Activated T-cell treated with anti-CD3 and anti-CD28 coated beads for 48 hours (primary cell): ENCODE measurements at regions not wholly inside any gene's neighbourhood (a gene's known extent, or its start where the extent isn't known, plus 50 kb on each side); places are given as distances from the start of the nearest gene placed in this dataset.

ENCODE experiments used
- DNase-seq: peaks from one replicate; pipeline ENCODE4 v3.0.0-alpha.2; 2020; ENCODE audit warnings: low read depth

DNA sequence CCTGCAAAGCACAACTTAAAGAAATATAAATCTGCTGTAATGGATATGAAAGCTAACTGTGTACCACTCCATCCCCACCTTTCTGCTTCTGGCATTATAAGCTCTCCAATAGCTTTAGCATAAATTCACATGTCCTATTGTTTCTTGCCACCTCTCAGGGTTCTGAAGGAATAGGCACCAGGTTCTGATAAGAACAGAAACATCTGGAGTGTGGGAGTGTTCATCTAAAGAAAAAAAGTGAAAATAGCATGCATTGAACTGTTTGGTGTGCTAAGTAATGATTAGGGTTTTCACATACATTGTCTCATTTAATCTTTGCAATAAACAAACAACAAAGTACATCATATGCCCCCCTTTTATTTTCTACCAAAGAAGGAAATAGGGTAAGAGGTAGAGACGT, 72.3 kb downstream of the FAM76B start:
- no peak for DNase-seq

GRCh38 chr11:95716266-95716665, 73.3 kb downstream of the FAM76B start:
- DNase-seq: no peak

GRCh38 chr11:95715777-95716241, 73.8 kb downstream of the FAM76B start:
- DNase-seq: peak; percentile 30

DNA sequence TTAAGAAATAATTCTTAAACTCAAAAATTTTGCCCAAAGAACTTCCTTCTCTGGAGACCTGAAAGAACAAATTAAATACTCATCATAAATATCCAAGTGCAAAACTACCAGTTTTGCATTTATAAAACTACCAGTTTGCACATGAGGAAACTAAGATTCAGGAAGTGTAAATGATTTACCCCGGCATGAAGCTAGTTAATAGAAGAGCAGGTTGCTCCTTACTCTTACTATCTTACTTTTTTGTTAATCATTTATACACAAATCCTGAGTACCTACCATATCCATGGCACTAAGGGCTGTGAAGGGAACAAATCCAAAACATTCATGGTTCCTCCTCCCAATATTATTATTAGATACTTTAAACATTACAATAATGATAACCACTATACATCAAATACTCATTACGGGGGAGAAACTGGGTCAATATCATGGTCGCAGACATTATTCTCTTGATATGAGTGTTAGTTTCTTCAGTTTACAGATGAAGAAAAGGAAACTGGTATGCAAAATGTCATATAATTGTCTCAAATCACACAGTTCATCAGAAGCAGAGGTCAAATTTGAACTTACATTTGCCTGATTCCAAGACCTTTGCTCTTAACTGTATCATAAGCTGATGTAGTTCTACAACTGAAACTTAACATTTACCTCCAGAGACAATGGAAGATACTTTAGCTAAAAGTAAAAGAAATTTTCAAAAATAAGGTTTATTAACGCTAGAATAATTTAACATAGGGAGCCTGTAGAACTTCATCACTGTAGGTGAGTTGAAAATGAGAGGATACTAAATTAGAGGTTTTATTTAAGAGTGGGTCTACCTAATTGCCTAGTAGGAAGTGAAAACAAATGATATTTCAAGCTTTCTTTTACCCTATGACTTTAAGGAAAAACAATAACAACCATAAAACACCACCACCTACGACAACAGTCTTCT, 74.5 kb downstream of the FAM76B start:
- DNase-seq: no peak

DNA sequence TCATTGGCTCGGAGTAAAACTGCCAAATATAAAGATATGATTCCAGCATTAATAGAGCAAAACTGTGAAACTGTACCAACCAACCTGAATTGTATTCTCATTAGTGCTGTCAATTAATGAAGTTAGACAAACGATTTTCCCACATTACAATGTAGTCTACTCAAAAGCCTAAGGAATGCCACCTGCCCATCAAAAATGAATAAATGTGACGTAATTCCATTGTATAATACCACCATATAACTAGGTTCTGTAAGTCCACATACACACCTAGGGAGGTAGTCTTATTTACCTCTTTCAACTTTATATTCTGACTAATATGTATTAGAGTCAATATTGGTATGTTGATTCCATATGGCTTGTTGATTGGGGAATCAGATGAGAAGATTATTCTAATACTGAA, 76.2 kb downstream of the FAM76B start:
- DNase-seq: no peak

DNA sequence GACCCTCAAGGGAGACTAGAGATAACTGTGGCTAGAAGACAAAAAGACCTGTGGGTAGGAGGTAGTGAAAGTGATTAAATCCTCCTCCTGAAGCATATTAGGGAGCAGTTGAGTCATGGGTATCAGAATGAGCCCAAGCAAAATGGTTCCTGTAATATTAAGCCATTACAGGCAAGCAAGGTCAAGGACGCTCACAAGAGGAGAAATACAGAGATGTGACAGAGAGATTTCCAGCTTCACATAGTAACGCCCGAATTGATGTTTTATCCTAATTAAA, 77.7 kb downstream of the FAM76B start:
- DNase-seq: no peak

DNA sequence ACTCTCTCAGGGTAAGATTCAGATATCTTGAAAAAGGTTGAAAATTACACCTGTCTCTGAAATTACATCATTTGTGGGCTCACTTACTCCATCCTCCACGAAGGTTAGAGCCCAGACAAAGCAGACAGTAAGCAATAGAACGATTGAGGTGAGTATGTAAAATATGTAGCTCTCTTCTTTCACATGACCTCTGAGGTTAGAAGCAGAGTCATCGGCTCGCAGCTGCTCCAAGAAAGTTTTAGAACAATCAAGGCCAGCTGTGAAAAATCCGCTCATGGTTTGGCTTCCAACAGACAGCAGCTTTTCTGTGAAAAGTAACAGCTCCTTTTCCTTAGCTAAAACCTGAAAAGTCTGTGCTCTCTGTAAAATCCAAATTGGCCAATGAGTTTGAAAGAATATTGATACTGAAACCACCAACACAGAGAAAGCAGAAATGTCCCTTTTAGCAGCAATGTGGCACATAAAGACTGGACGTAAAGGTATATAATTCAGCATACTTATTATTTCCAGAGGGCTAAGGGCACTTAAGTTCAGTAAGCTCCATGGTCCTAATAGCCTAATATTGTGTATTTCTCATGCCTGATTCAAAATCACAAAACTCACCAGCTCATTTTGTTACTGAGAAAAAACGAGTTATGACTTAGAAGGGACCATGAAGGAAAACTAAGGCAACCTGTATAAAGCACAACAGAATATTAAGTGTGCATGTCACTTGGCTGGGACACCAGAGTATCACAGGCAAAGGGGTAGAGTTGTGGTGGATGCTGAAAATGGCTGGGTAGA, 78.2 kb downstream of the FAM76B start:
- no peak for DNase-seq

DNA sequence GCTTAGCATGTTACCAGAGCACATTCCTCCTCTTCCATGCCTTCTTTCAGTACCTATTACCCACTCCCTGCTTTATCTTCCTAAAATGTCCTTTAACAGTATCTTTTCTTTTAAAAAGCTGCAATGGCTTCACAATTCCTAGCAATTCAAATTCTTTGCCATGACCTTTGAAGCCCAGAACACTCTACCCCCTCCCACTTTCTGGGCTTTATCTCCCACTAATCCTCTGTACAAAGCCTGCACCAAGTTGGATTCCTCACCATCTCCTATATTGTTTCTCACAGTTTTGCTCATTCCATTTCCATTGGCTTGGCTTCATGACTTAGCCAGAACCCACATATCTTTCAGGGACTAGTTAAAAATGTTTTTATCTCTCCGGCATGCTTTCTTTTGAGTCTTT, 80.9 kb downstream of the FAM76B start:
- DNase-seq: no peak

- no peak for DNase-seq
These were observed 82.6 kb downstream of the FAM76B start for GRCh38 chr11:95706974-95707387.

- peak; percentile 75 for DNase-seq
These were observed 84.0 kb downstream of the FAM76B start for GRCh38 chr11:95705485-95706124.

GRCh38 chr11:95704865-95705264, 84.7 kb downstream of the FAM76B start:
- DNase-seq: no peak

- DNase-seq: no peak
These were observed 86.5 kb downstream of the FAM76B start for GRCh38 chr11:95703049-95703448.

- no peak for DNase-seq
These were observed 87.1 kb downstream of the FAM76B start for GRCh38 chr11:95702526-95702925.

DNA sequence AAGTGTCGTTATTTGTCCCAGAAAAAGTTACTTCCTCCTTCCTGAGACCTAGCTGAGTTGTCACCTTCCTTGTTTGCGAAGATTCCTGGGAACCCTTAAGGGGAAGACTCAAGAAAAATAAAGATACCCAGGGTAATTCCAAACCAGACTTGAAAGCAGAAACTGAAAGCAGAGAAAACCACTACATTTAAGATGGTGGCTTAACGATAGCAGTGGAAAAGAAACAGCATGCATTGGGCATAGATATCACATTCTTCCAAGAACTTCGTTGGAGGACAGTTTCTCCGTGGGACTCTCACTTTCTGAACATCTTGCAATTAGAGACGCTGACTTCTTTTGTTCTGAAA, 89.1 kb downstream of the FAM76B start:
- DNase-seq: no peak

- no peak for DNase-seq
These were observed 89.7 kb downstream of the FAM76B start for GRCh38 chr11:95699631-95700470.

- no peak for DNase-seq
These were observed 90.7 kb downstream of the FAM76B start for GRCh38 chr11:95698676-95699557.

DNA sequence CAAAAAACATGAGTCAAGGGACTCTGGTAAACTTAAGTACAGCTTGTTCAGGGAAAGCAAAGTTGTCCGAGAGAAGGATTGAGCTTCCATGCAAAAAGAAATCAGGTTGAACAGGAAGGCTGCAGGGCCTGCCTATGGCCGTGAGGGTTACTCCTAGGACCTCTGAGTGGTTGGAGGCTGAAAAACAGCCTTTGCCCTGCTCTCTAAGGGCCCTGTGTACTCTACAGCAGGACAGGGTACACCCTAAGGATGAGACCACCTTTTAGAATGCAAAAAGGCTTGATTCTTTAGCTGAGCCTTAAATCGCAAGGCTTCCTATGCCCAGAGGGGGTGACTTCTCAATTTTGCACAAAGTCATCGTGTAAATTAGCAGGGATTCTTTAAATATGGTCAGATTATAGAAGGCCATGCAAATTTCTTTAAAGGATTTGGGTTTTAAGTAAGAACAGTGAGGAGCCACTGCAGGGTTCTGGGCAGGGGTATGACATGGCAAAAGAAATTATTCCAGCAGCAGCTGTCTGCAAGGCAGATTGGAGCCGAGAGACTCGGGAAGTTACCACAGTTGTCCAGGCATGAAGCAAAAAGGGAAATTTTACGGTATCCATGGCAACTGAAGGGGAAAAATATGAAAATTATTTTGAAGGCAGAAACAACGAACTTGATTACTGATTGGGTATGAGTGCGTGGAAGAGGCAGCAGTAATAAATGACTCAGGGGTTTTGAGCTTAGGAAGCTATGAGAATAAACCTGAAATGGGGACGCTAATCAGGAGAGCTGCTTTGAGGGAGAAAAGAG, 91.8 kb downstream of the FAM76B start:
- no peak for DNase-seq

DNA sequence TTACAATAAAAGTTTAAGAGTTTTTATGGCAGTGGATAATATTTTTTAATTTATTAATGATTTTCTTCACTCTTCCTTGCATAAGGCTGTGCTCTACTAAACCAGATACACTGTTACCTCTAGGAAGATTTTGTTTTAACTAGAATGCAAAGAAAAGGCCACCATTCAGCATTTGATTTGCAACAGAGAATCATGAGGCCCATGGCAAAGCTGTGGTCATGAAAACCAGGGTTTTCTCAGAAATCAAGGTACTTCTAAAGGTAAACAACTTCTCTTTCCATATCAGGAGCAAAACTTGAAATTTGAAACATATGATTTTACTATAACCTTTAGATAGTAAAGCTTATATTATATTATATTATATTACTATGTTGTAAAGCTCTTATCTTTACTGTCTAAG, 94.4 kb downstream of the FAM76B start:
- DNase-seq: no peak

DNA sequence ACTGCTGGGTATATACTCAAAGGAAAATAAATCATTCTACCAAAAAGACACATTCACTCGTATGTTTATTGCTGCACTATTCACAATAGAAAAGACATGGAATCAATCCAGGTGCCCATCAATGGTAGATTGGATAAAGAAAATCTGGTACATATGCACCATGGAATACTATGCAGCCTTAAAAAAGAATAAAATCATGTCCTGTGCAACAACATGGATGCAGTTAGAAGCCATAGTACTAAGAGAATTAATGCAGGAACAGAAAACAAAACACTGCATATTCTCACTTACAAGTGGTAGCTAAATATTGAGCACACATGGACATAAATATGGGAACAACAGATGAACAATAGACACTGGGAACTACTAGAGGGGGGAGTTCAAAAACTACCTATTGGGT, 96.3 kb downstream of the FAM76B start:
- no peak for DNase-seq
